ENCODE measurements at regions not wholly inside any gene's neighbourhood (a gene's known extent, or its start where the extent isn't known, plus 50 kb on each side); places are given as distances from the start of the nearest gene placed in this dataset.

DNA sequence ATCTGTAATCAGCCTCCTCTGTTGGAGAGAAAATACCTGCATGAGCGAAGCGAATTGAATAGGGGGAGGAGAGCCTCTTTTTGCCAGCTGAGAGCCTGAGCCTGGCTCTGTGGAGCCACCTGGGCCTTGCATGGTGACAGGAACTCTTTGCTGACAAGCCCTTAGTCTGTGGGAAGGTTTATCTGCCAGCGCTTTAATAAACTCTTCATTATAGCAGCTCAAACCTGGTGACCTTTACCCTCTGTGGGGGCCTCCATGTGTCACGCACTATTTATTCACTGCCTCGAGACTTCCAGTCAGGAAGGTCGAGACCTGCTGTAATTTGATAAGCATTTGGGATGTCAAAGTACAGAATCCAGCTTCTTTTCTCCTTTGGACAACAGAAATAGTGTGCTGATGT lies 282.6 kb downstream of the CBLN1 start:
- intact Hi-C loops (cut with DNase I; ENCODE audit: low total_unique reads): no loop called here
- 38 to 59% (median 42%) methylated on average over 6 of the region's 6 CpGs for WGBS, 5 donors
- Histone ChIP-seq H3K36me3 (no peaks in the 10 kb centered on the region), H3K9me3 (no peaks in the 10 kb centered on the region), H3K4me3 (no peak overlapping the region), H3K27me3 (no peaks in the 10 kb centered on the region), H3K27ac (peak overlapping the region in 1 of 5 donors; percentile 63), H3K4me1 (peaks cover 0 to 22% (median 0%) of the 10 kb centered on the region in 4 donors)
- DNase-seq: no peak
- TF ChIP-seq POLR2A (IDR thresholded peaks at IDR 0.05) (no peak), EP300 (IDR thresholded peaks at IDR 0.05) (no peak), POLR2AphosphoS5 (IDR thresholded peaks at IDR 0.05) (no peak)
- TF ChIP-seq, protein P1, sequence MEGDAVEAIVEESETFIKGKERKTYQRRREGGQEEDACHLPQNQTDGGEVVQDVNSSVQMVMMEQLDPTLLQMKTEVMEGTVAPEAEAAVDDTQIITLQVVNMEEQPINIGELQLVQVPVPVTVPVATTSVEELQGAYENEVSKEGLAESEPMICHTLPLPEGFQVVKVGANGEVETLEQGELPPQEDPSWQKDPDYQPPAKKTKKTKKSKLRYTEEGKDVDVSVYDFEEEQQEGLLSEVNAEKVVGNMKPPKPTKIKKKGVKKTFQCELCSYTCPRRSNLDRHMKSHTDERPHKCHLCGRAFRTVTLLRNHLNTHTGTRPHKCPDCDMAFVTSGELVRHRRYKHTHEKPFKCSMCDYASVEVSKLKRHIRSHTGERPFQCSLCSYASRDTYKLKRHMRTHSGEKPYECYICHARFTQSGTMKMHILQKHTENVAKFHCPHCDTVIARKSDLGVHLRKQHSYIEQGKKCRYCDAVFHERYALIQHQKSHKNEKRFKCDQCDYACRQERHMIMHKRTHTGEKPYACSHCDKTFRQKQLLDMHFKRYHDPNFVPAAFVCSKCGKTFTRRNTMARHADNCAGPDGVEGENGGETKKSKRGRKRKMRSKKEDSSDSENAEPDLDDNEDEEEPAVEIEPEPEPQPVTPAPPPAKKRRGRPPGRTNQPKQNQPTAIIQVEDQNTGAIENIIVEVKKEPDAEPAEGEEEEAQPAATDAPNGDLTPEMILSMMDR (IDR thresholded peaks at IDR 0.05): no peak

DNA sequence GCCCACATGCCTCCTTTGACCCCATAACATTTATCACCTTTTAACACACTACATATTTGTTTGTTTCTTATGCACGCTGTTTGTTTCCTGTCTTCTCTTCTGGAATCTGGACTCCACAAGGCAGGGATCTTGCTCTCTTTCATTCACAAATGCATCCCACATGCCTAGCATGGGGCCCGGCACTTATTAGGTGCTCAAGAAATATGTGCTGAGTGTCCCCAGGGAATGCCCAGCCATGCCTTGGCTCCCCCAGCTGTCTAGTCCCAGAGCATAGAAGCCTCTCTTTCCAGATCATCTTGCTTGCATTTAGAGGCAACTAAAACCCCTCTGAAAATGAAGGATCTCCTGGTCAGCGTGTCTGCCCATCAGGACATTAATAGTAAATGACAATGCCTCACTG lies 283.7 kb downstream of the CBLN1 start:
- H3K9me3 ChIP-seq: no peaks in the 10 kb centered on the region
- no peaks in the 10 kb centered on the region for H3K27me3 ChIP-seq
- DNase-seq: no peak
- no peaks in the 10 kb centered on the region for H3K36me3 ChIP-seq
- intact Hi-C loops (cut with DNase I; ENCODE audit: low total_unique reads): no loop called here
- TF ChIP-seq EP300 (IDR thresholded peaks at IDR 0.05) (no peak), POLR2AphosphoS5 (IDR thresholded peaks at IDR 0.05) (no peak)
- TF ChIP-seq, protein P1 (IDR thresholded peaks at IDR 0.05): no peak
- peaks cover 0 to 14% (median 0%) of the 10 kb centered on the region in 4 donors for H3K4me1 ChIP-seq
- no peak overlapping the region for H3K4me3 ChIP-seq
- peak overlapping the region in 1 of 5 donors; percentile 63 for H3K27ac ChIP-seq
- WGBS, 5 donors: 75 to 84% (median 82%) methylated on average over 3 of the region's 3 CpGs

DNA sequence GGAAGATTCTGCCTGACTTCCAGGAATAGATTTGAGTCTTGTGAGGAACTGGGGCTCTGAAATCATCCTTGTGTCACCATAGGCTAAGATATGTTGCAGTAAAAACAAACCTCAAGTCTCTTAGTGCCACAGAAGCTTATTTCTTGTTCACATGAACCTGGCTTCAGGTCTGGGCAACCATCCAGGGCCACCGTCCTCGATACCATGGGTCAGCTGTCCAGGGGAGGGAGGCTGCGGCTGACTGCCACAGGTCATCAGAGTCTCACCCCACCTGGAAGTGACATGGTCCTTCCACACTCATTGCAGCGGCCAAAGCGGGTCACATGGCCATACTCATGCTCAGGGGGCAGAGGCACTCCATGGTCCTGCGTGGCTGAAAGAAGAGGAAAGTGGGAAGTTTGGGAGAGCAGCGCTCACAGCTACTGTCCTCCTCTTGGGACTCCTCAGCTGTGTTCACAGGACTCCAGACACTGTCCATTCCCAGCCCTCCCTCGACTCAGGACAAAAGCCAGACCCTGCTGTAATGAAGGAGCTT lies 284.5 kb downstream of the CBLN1 start:
- Histone ChIP-seq H3K4me3 (no peak overlapping the region), H3K27me3 (no peaks in the 10 kb centered on the region), H3K27ac (no peak overlapping the region), H3K4me1 (peaks cover 0 to 12% (median 0%) of the 10 kb centered on the region in 4 donors), H3K36me3 (no peaks in the 10 kb centered on the region), H3K9me3 (no peaks in the 10 kb centered on the region)
- TF ChIP-seq, protein P1 (IDR thresholded peaks at IDR 0.05): no peak
- TF ChIP-seq EP300 (IDR thresholded peaks at IDR 0.05) (no peak), POLR2AphosphoS5 (IDR thresholded peaks at IDR 0.05) (no peak), POLR2A (IDR thresholded peaks at IDR 0.05) (no peak)
- intact Hi-C loops (cut with DNase I; ENCODE audit: low total_unique reads): no loop called here
- DNase-seq: peak in 1 of 2 donors; percentile 16
- WGBS, 5 donors: 69 to 86% (median 79%) methylated on average over 5 to 8 of the region's 8 CpGs

GRCh38 chr16:48978501-48978900 lies 303.1 kb downstream of the CBLN1 start:
- 81 to 95% (median 87%) methylated on average over 2 of the region's 2 CpGs for WGBS, 5 donors
- TF ChIP-seq POLR2AphosphoS5 (IDR thresholded peaks at IDR 0.05): no peak
- no peak for TF ChIP-seq POLR2A (IDR thresholded peaks at IDR 0.05)
- TF ChIP-seq, protein P1 (IDR thresholded peaks at IDR 0.05): no peak
- TF ChIP-seq EP300 (IDR thresholded peaks at IDR 0.05): no peak

More at GRCh38 chr16:48978501-48978900, 303.1 kb downstream of the CBLN1 start:
- intact Hi-C loops (cut with DNase I; ENCODE audit: low total_unique reads): no loop called here
- no peak overlapping the region for H3K4me3 ChIP-seq
- no peaks in the 10 kb centered on the region for H3K4me1 ChIP-seq
- no peak overlapping the region for H3K27ac ChIP-seq
- H3K27me3 ChIP-seq: no peaks in the 10 kb centered on the region
- no peaks in the 10 kb centered on the region for H3K36me3 ChIP-seq
- peaks cover 0 to 5% (median 0%) of the 10 kb centered on the region in 4 donors for H3K9me3 ChIP-seq
- DNase-seq: no peak
